IMR-90 (cell line): ENCODE measurements at regions not wholly inside any gene's neighbourhood (a gene's known extent, or its start where the extent isn't known, plus 50 kb on each side); places are given as distances from the start of the nearest gene placed in this dataset.

Experiments
- ATAC-seq: fragments of 200-7000 bp; cut with Tn5 transposase; 2 replicates; pipeline ENCODE4 v1.9.1; 2020; ENCODE audit warnings: low read depth, mild to moderate bottlenecking, moderate library complexity
- BruUV-seq: library from RNA; stranded (reverse); fragments of 400-500 nt; replicated peaks from 2 replicates; lab custom pipeline; 2021; lab: Mats Ljungman, UMichigan
- CTCF ChIA-PET: fragments of 300-600 bp; formaldehyde crosslinking; extraction: SDS; loops from one replicate; lab custom pipeline; 2021; ENCODE audit warnings: antibody characterized with exemption; lab: Yijun Ruan, JAX
- POLR2A ChIA-PET: fragments of 300-600 bp; sonication (Branson Sonifier 250); formaldehyde crosslinking; loops from one replicate; lab custom pipeline; 2022; ENCODE audit warnings: antibody characterized with exemption; ENCODE audit not compliant: unreplicated experiment; lab: Charles Lee
- DNase-seq: peaks from one replicate; pipeline ENCODE4 v3.0.0; 2013
- H2AFZ ChIP-seq: replicated peaks from 2 replicates; pipeline ENCODE3; 2013; ENCODE audit warnings: low read length, mild to moderate bottlenecking; ENCODE audit not compliant: poor library complexity
- H2AK5ac ChIP-seq: 2 replicates; pipeline ENCODE4 v1.6.1; 2013; ENCODE audit warnings: low read depth, low read length, inconsistent platforms
- H2AK9ac ChIP-seq: replicated peaks from 2 replicates; pipeline ENCODE3; 2013; ENCODE audit warnings: mild to moderate bottlenecking, low read depth, low read length, moderate library complexity; ENCODE audit not compliant: poor library complexity
- H2BK120ac ChIP-seq: 2 replicates; pipeline ENCODE4 v1.6.1; 2013; ENCODE audit warnings: low read depth, low read length, inconsistent platforms
- H2BK15ac ChIP-seq: 3 replicates; pipeline ENCODE4 v1.6.1; 2013; ENCODE audit warnings: low read depth, low read length, inconsistent platforms
- H2BK20ac ChIP-seq: 2 replicates; pipeline ENCODE4 v1.6.1; 2013; ENCODE audit warnings: low read depth, mild to moderate bottlenecking, inconsistent platforms, low read length, moderate library complexity
- H2BK5ac ChIP-seq: 2 replicates; pipeline ENCODE4 v1.6.1; 2013; ENCODE audit warnings: mild to moderate bottlenecking, low read depth, low read length, inconsistent platforms; ENCODE audit not compliant: poor library complexity, severe bottlenecking
- H3K14ac ChIP-seq: replicated peaks from 2 replicates; pipeline ENCODE4 v1.6.1; 2013; ENCODE audit warnings: low read depth, low read length, inconsistent platforms
- H3K18ac ChIP-seq: 2 replicates; pipeline ENCODE4 v1.6.1; 2013; ENCODE audit warnings: low read depth, low read length, control low read depth
- H3K23ac ChIP-seq: 2 replicates; pipeline ENCODE4 v1.6.1; 2013; ENCODE audit warnings: low read depth, low read length, inconsistent platforms
- H3K27ac ChIP-seq: 2 replicates; pipeline ENCODE4 v1.5.1; 2013; ENCODE audit warnings: mild to moderate bottlenecking, control low read depth, low read length; ENCODE audit not compliant: insufficient read depth
- H3K27me3 ChIP-seq: 2 replicates; pipeline ENCODE4 v1.6.1; 2013; ENCODE audit warnings: low read length; ENCODE audit not compliant: control insufficient read depth, insufficient read depth
- H3K36me3 ChIP-seq: 2 replicates; pipeline ENCODE4 v1.6.1; 2013; ENCODE audit warnings: low read length, mixed read lengths; ENCODE audit not compliant: control insufficient read depth, insufficient read depth
- H3K4ac ChIP-seq: 2 replicates; pipeline ENCODE4 v1.6.1; 2013; ENCODE audit warnings: low read depth, low read length, inconsistent platforms
- H3K4me1 ChIP-seq: 2 replicates; pipeline ENCODE4 v1.6.1; 2013; ENCODE audit warnings: low read length, mixed read lengths; ENCODE audit not compliant: control insufficient read depth, insufficient read depth
- H3K4me2 ChIP-seq: 2 replicates; pipeline ENCODE4 v1.6.1; 2013; ENCODE audit warnings: low read depth, mild to moderate bottlenecking, control low read depth, low read length, moderate library complexity
- H3K4me3 ChIP-seq: 2 replicates; pipeline ENCODE4 v1.5.1; 2013; ENCODE audit warnings: low read depth, mild to moderate bottlenecking, control low read depth, low read length, moderate library complexity; ENCODE audit not compliant: insufficient read depth
- H3K56ac ChIP-seq: 2 replicates; pipeline ENCODE4 v1.6.1; 2013; ENCODE audit warnings: low read length, inconsistent platforms; ENCODE audit not compliant: insufficient read depth; ENCODE audit errors: extremely low read depth
- H3K79me1 ChIP-seq, 2 experiments: 2 replicates each; pipeline ENCODE4 v1.6.1; 2013; ENCODE audit warnings: low read length in 2 of 2, inconsistent platforms in 1 of 2, low read depth in 1 of 2
- H3K9ac ChIP-seq: 2 replicates; pipeline ENCODE4 v1.6.1; 2013; ENCODE audit warnings: low read depth, low read length, control low read depth
- H3K9me1 ChIP-seq: 2 replicates; pipeline ENCODE4 v1.6.1; 2013; ENCODE audit warnings: low read length, inconsistent platforms; ENCODE audit not compliant: insufficient read depth
- H3K9me3 ChIP-seq: 2 replicates; pipeline ENCODE4 v1.6.1; 2013; ENCODE audit warnings: low read length; ENCODE audit not compliant: control insufficient read depth, insufficient read depth
- H4K20me1 ChIP-seq: 2 replicates; pipeline ENCODE4 v1.6.1; 2013; ENCODE audit warnings: low read length, inconsistent platforms; ENCODE audit not compliant: insufficient read depth
- H4K5ac ChIP-seq: 2 replicates; pipeline ENCODE4 v1.6.1; 2013; ENCODE audit warnings: mild to moderate bottlenecking, low read depth, low read length, control low read depth
- H4K8ac ChIP-seq, 2 experiments: 2 replicates each; pipeline ENCODE4 v1.6.1; 2013; ENCODE audit warnings: low read depth in 2 of 2, low read length in 2 of 2, control low read depth in 1 of 2, inconsistent platforms in 1 of 2
- H4K91ac ChIP-seq: 2 replicates; pipeline ENCODE4 v1.6.1; 2013; ENCODE audit warnings: low read depth, low read length, inconsistent platforms; ENCODE audit not compliant: insufficient read depth
- CEBPB ChIP-seq: IDR thresholded peaks from 2 replicates; pipeline ENCODE4 v1.6.1; 2012; ENCODE audit warnings: low read depth, low read length, improper control_type of control experiment
- ELK1 ChIP-seq: fragments of 150-350 bp; IDR thresholded peaks from 2 replicates; pipeline ENCODE4 v1.6.1; 2016; ENCODE audit warnings: low read depth, mild to moderate bottlenecking, low read length, moderate library complexity, borderline replicate concordance
- FOS ChIP-seq: fragments of 150-350 bp; IDR thresholded peaks from 2 replicates; pipeline ENCODE4 v1.6.1; 2016; ENCODE audit warnings: low read depth, low read length
- MAZ ChIP-seq: IDR thresholded peaks from 2 replicates; pipeline ENCODE4 v1.6.1; 2012; ENCODE audit warnings: low read depth, mild to moderate bottlenecking, low read length, improper control_type of control experiment, moderate library complexity, borderline replicate concordance
- MXI1 ChIP-seq: IDR thresholded peaks from 2 replicates; pipeline ENCODE4 v1.6.1; 2012; ENCODE audit warnings: low read depth, mild to moderate bottlenecking, low read length, moderate library complexity, borderline replicate concordance
- RFX5 ChIP-seq: IDR thresholded peaks from 2 replicates; pipeline ENCODE4 v1.8.0; 2012; ENCODE audit warnings: low read depth, mild to moderate bottlenecking, low read length, moderate library complexity
- WGBS, 2 experiments: methylation state at CpG; one replicate each; pipeline versions ENCODE4 v1.1.5 to v1.1.7; 2013; ENCODE audit warnings: missing lambda C conversion rate in 2 of 2; ENCODE audit not compliant: insufficient read length in 1 of 2; ENCODE audit errors: extremely low coverage in 2 of 2; 5-methylcytosine and 5-hydroxymethylcytosine counted together
- dilution Hi-C: fragments of 300-500 bp; cut with HindIII; formaldehyde crosslinking; loops from one replicate; pipeline ENCODE4 v1.14.3; 2018; ENCODE audit warnings: low sequenced_read_pairs; ENCODE audit not compliant: unreplicated experiment
- in situ Hi-C: fragments of 300-500 bp; cut with MboI; formaldehyde crosslinking; loops from 3 replicates; pipeline ENCODE4 v1.14.3; 2019; ENCODE audit warnings: low sequenced_read_pairs, inconsistent platforms, mixed read lengths
- intact Hi-C: fragments of 100-400 bp; cut with micrococcal nuclease; formaldehyde crosslinking; loops from 2 replicates; pipeline ENCODE4 v1.10.0; 2022

- in situ Hi-C loops, result no loop called here
- Histone ChIP-seq H3K14ac (no peak overlapping the region), H3K9ac (no peak overlapping the region), H2BK15ac (no peak overlapping the region), H4K5ac (no peak overlapping the region), H2AFZ (no peak overlapping the region), H2AK9ac (no peak overlapping the region), H4K20me1 (no peaks in the 10 kb centered on the region), H3K56ac (no peak overlapping the region), H2AK5ac (no peak overlapping the region), H2BK20ac (no peak overlapping the region), H3K23ac (no peak overlapping the region), H3K9me3 (no peaks in the 10 kb centered on the region), H2BK120ac (no peak overlapping the region), H3K4me3 (no peak overlapping the region), H3K4ac (no peak overlapping the region), H3K18ac (no peak overlapping the region), H3K79me1 (no peaks in the 10 kb centered on the region), H3K27ac (no peak overlapping the region), H2BK5ac (no peak overlapping the region), H3K27me3 (no peaks in the 10 kb centered on the region), H3K4me1 (no peaks in the 10 kb centered on the region), H3K36me3 (no peaks in the 10 kb centered on the region), H3K9me1 (no peaks in the 10 kb centered on the region), H4K8ac (no peak overlapping the region), H4K91ac (no peak overlapping the region), H3K4me2 (no peak overlapping the region)
- intact Hi-C loops, result no loop called here
- 17% methylated on average over 1 of the region's 4 CpGs; no CpG with 5 or more reads in 1 of the 2 experiments for WGBS, 2 experiments
- POLR2A ChIA-PET, result no interaction called here
- TF ChIP-seq MAZ, result no peak
- TF ChIP-seq ELK1, result no peak
- TF ChIP-seq FOS, result no peak
- TF ChIP-seq RFX5, result no peak
- TF ChIP-seq CEBPB, result no peak
- no peak for TF ChIP-seq MXI1
- no peak for DNase-seq
- CTCF ChIA-PET, result no interaction called here
- no peak for ATAC-seq
- no TSS peak for BruUV-seq
- dilution Hi-C loops, result no loop called here
These were observed 190.2 kb upstream of the POF1B start for GRCh38 chrX:85569686-85570085.
